ENCODE measurements at regions not wholly inside any gene's neighbourhood (a gene's known extent, or its start where the extent isn't known, plus 50 kb on each side); places are given as distances from the start of the nearest gene placed in this dataset.

- H3K27ac ChIP-seq: no peak overlapping the region
- no peak overlapping the region for H3K4me3 ChIP-seq
- H3K4me1 ChIP-seq: no peaks in the 10 kb centered on the region
- no peaks in the 10 kb centered on the region for H3K36me3 ChIP-seq
- TF ChIP-seq, protein P1, sequence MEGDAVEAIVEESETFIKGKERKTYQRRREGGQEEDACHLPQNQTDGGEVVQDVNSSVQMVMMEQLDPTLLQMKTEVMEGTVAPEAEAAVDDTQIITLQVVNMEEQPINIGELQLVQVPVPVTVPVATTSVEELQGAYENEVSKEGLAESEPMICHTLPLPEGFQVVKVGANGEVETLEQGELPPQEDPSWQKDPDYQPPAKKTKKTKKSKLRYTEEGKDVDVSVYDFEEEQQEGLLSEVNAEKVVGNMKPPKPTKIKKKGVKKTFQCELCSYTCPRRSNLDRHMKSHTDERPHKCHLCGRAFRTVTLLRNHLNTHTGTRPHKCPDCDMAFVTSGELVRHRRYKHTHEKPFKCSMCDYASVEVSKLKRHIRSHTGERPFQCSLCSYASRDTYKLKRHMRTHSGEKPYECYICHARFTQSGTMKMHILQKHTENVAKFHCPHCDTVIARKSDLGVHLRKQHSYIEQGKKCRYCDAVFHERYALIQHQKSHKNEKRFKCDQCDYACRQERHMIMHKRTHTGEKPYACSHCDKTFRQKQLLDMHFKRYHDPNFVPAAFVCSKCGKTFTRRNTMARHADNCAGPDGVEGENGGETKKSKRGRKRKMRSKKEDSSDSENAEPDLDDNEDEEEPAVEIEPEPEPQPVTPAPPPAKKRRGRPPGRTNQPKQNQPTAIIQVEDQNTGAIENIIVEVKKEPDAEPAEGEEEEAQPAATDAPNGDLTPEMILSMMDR (IDR thresholded peaks at IDR 0.05): no peak
- no peaks in the 10 kb centered on the region for H3K9me3 ChIP-seq
- intact Hi-C loops (cut with DNase I): no loop called here
- H3K9ac ChIP-seq (ENCODE audit: low read depth in 2 of 2, low read length in 2 of 2): no peak overlapping the region
- no peaks in the 10 kb centered on the region for H3K27me3 ChIP-seq
- DNase-seq: no peak
Measured at GRCh38 chr18:60319129-60319528, 53.4 kb downstream of the MC4R start.

- no peak for DNase-seq
- intact Hi-C loops (cut with DNase I): no loop called here
- TF ChIP-seq, protein P1 (IDR thresholded peaks at IDR 0.05): no peak
- H3K27ac ChIP-seq: no peak overlapping the region
- H3K4me1 ChIP-seq: no peaks in the 10 kb centered on the region
- no peak overlapping the region for H3K9ac ChIP-seq (ENCODE audit: low read depth in 2 of 2, low read length in 2 of 2)
- H3K4me3 ChIP-seq: no peak overlapping the region
- no peaks in the 10 kb centered on the region for H3K27me3 ChIP-seq
- no peaks in the 10 kb centered on the region for H3K9me3 ChIP-seq
- H3K36me3 ChIP-seq: no peaks in the 10 kb centered on the region
Measured at GRCh38 chr18:60311676-60312360, 60.8 kb downstream of the MC4R start.

GRCh38 chr18:60295674-60296073, 76.9 kb downstream of the MC4R start:
- intact Hi-C loops (cut with DNase I): no loop called here
- no peaks in the 10 kb centered on the region for H3K36me3 ChIP-seq
- TF ChIP-seq, protein P1 (IDR thresholded peaks at IDR 0.05): no peak
- no peak overlapping the region for H3K9ac ChIP-seq (ENCODE audit: low read depth in 2 of 2, low read length in 2 of 2)
- H3K27ac ChIP-seq: no peak overlapping the region
- H3K4me1 ChIP-seq: no peaks in the 10 kb centered on the region
- no peaks in the 10 kb centered on the region for H3K9me3 ChIP-seq
- no peak for DNase-seq
- H3K4me3 ChIP-seq: no peak overlapping the region
- H3K27me3 ChIP-seq: no peaks in the 10 kb centered on the region

GRCh38 chr18:60292186-60292585, 80.4 kb downstream of the MC4R start:
- Histone ChIP-seq H3K4me3 (no peak overlapping the region), H3K4me1 (no peaks in the 10 kb centered on the region), H3K27ac (no peak overlapping the region), H3K36me3 (no peaks in the 10 kb centered on the region), H3K27me3 (no peaks in the 10 kb centered on the region), H3K9me3 (no peaks in the 10 kb centered on the region), H3K9ac (ENCODE audit: low read depth in 2 of 2, low read length in 2 of 2) (no peak overlapping the region)
- no peak for DNase-seq
- TF ChIP-seq, protein P1 (IDR thresholded peaks at IDR 0.05): no peak
- intact Hi-C loops (cut with DNase I): no loop called here

DNA sequence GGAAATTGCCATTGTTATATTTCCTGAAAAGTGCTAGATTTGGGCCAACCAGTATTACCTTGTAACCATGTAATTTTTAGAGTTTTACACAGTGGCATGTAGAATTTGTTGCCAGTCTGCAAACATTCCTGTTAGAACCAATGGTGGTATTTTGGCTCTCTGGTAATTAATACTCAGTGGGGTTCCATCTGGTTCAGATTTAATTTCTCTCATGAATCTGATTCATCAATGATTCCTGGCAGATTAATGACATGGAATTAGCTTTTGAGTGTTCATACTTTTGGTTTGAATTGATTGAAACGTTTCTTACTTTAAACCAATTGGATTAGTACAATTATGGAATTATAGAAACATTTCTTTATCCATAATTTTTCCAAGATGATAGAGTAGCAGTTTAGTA, 93.2 kb downstream of the MC4R start:
- no peaks in the 10 kb centered on the region for H3K27me3 ChIP-seq

More for the DNA sequence above, 93.2 kb downstream of the MC4R start:
- no peak for DNase-seq
- H3K4me3 ChIP-seq: no peak overlapping the region
- no peak overlapping the region for H3K27ac ChIP-seq
- intact Hi-C loops (cut with DNase I): no loop called here
- H3K4me1 ChIP-seq: no peaks in the 10 kb centered on the region
- H3K9ac ChIP-seq (ENCODE audit: low read depth in 2 of 2, low read length in 2 of 2): no peak overlapping the region
- no peaks in the 10 kb centered on the region for H3K36me3 ChIP-seq
- H3K9me3 ChIP-seq: no peaks in the 10 kb centered on the region
- TF ChIP-seq, protein P1 (IDR thresholded peaks at IDR 0.05): no peak
